Body of pancreas (tissue), 4 donors: ENCODE measurements at regions not wholly inside any gene's neighbourhood (a gene's known extent, or its start where the extent isn't known, plus 50 kb on each side); places are given as distances from the start of the nearest gene placed in this dataset.

ENCODE experiments used
- ATAC-seq: fragments of 150-250 bp; one replicate; pipeline ENCODE4 v1.9.1; 2016
- DNase-seq, 4 donors: peaks; one replicate each; pipeline ENCODE4 v3.0.0-alpha.2; 2019
- H3K27ac ChIP-seq, 4 donors: fragments of 200-600 bp; sonication (generic); 1 replicate in 3 of 4; 2 replicates in 1 of 4; pipeline versions ENCODE4 v1.5.1 to v1.6.1; 2016 to 2019; ENCODE audit warnings: mild to moderate bottlenecking in 1 of 4, mixed read lengths in 1 of 4, moderate library complexity in 1 of 4
- H3K27me3 ChIP-seq, 2 donors: fragments of 200-600 bp; sonication (generic); one replicate each; pipeline ENCODE4 v1.6.0; 2016; ENCODE audit warnings: mild to moderate bottlenecking in 1 of 2
- H3K36me3 ChIP-seq, 2 donors: fragments of 200-600 bp; sonication (generic); replicated peaks in 1 of 2; 2 replicates each; pipeline ENCODE4 v1.5.1; 2016; ENCODE audit warnings: low read depth in 2 of 2; ENCODE audit not compliant: insufficient read depth in 1 of 2
- H3K4me1 ChIP-seq: fragments of 200-600 bp; sonication (generic); one replicate; pipeline ENCODE4 v1.6.0; 2016
- H3K4me3 ChIP-seq, 2 donors: fragments of 200-600 bp; sonication (generic); 1 replicate in 1 of 2; 2 replicates in 1 of 2; pipeline ENCODE4 v1.5.1; 2016 to 2019
- H3K9me3 ChIP-seq, 3 donors: fragments of 200-600 bp; sonication (generic); 1 replicate in 2 of 3; 2 replicates in 1 of 3; pipeline ENCODE4 v1.5.1; 2016
- POLR2A ChIP-seq, 3 donors: fragments of 450-650 bp; IDR thresholded peaks; one replicate each; pipeline ENCODE4 v1.6.1; 2016; ENCODE audit warnings: antibody characterized with exemption in 3 of 3, mild to moderate bottlenecking in 2 of 3
- WGBS, 2 donors: methylation state at CpG; one replicate each; pipeline ENCODE4 v1.1.5; 2017; 5-methylcytosine and 5-hydroxymethylcytosine counted together
- intact Hi-C: fragments of 100-400 bp; cut with DNase I; formaldehyde crosslinking; loops from one replicate; pipeline ENCODE4 v1.15.1; 2023
- TF ChIP-seq, protein P1 (sequence below), 7 experiments: fragments of 450-650 bp in 4 of 7; fragments of 200-600 bp in 3 of 7; sonication (generic) in 3 of 7; IDR thresholded peaks; one replicate each; pipeline ENCODE4 v1.5.1; 2016 to 2019; ENCODE audit warnings: antibody characterized with exemption in 7 of 7

DNA sequence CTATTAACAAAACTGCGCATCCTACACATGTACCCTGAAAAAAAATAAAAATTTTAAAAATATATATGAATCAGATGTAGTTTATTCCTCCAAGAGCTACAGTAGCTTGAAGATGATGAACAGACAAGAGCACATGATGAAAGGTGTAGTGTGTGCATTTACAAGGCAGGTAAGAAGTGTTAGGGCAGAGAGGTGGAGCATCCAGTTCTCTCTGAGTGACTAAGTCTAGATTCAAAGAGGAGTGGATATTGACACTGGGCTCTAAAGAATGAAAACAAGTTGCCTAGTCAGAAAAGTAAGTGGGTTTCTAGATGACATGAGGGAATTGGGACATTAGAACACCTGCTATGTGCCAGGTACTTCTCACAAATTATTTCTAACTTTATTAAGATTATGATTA is 76.0 kb upstream of the CARD18 start:
- Histone ChIP-seq H3K9me3 (no peaks in the 10 kb centered on the region), H3K36me3 (no peaks in the 10 kb centered on the region), H3K27me3 (no peaks in the 10 kb centered on the region), H3K4me1 (peaks cover 4% of the 10 kb centered on the region), H3K27ac (no peak overlapping the region), H3K4me3 (no peak overlapping the region)
- ATAC-seq (no peak), DNase-seq (no peak)
- intact Hi-C loops, result no loop called here
- TF ChIP-seq, protein P1, sequence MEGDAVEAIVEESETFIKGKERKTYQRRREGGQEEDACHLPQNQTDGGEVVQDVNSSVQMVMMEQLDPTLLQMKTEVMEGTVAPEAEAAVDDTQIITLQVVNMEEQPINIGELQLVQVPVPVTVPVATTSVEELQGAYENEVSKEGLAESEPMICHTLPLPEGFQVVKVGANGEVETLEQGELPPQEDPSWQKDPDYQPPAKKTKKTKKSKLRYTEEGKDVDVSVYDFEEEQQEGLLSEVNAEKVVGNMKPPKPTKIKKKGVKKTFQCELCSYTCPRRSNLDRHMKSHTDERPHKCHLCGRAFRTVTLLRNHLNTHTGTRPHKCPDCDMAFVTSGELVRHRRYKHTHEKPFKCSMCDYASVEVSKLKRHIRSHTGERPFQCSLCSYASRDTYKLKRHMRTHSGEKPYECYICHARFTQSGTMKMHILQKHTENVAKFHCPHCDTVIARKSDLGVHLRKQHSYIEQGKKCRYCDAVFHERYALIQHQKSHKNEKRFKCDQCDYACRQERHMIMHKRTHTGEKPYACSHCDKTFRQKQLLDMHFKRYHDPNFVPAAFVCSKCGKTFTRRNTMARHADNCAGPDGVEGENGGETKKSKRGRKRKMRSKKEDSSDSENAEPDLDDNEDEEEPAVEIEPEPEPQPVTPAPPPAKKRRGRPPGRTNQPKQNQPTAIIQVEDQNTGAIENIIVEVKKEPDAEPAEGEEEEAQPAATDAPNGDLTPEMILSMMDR (IDR thresholded peaks at IDR 0.05), result no peak
- no peak for TF ChIP-seq POLR2A (IDR thresholded peaks at IDR 0.05)
- WGBS, 2 donors, result 100% methylated on average over 1 of the region's 1 CpG

DNA sequence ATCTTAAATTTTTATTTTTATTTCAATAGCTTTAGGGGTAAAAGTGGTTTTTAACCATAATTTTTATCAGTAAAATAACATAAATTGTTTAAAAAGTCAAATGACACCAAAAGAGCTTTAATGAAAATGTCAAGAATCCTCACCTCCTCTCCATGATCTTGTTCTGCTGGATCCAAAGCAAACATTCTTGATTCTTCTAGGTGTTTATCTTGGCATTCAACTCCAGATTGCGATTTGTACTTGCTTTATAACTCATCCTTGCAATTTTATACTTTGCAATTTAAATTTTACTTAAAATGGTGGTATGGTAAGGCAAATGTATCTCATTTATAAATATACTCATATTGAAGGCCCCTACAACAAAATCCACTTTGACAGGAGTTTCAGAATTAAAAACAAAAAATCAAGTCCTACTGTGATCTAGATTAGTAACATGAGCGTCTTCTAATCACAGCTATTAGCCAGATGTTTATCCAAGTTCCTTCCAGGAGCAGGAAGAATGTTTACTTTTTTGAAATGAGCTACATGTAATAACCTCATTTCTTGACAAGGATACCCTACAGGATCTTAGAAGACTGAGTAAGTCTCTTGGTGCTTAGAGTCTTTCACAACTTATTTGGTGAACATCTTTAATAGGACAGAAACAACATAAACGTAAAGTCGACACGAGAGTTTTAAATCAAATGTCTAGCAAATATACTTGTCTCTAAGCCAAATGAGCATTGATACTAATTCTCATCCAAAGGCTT is 72.4 kb upstream of the CARD18 start:
- Histone ChIP-seq H3K9me3 (no peaks in the 10 kb centered on the region), H3K4me3 (no peak overlapping the region), H3K27me3 (no peaks in the 10 kb centered on the region), H3K36me3 (no peaks in the 10 kb centered on the region), H3K4me1 (peaks cover 4% of the 10 kb centered on the region), H3K27ac (no peak overlapping the region)
- ATAC-seq (no peak), DNase-seq (no peak)
- TF ChIP-seq, protein P1 (IDR thresholded peaks at IDR 0.05), result no peak
- no peak for TF ChIP-seq POLR2A (IDR thresholded peaks at IDR 0.05)
- intact Hi-C loops, result no loop called here
- 68 to 73% methylated on average over 5 of the region's 5 CpGs for whole genome bisulfite sequencing, 2 donors

DNA sequence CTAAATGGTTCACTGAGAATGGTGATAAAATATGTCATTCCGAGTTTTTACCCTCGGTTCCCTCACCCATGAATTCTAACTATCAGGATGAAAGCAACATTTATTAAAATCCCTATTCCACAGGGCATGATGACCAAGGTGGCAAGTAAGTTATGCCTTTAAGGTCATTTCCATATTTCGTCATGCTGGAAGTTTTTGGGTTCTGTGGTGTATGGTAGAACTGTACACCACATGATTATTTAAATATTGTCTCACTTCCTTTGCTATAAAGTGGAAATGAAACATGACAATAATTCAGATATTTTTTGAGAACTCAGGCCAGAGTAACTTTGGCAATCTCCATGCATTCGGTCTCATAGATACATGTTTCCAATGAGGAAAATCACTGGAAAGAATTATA is 68.5 kb upstream of the CARD18 start:
- no peak for DNase-seq
- intact Hi-C loops, result no loop called here
- H3K27ac ChIP-seq, result no peak overlapping the region
- H3K4me3 ChIP-seq, result no peak overlapping the region
- no peak for ATAC-seq
- TF ChIP-seq, protein P1 (IDR thresholded peaks at IDR 0.05), result no peak
- TF ChIP-seq POLR2A (IDR thresholded peaks at IDR 0.05), result no peak
- 89 to 90% methylated on average over 4 of the region's 4 CpGs for WGBS, 2 donors
- H3K27me3 ChIP-seq, result no peaks in the 10 kb centered on the region
- no peaks in the 10 kb centered on the region for H3K36me3 ChIP-seq
- H3K4me1 ChIP-seq, result peaks cover 20% of the 10 kb centered on the region
- H3K9me3 ChIP-seq, result no peaks in the 10 kb centered on the region

DNA sequence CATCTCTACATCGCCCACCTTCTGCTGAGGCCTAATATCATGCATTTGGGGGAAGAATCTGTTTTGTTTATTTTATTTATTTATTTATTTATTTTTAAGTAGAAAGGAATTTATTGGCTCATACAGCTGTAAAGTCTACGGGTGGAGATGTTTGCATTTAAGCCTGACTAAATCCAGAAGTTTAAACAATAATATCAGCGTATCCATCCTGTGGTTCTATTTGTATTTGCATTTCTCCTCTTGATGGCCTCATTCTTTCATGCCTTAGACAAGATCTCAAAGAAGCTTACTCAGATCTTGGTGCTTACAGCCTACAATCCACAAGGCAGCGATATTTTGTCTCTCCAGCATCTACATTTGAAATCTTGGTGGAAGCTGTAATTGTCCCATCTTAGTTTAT is 67.1 kb upstream of the CARD18 start:
- 69 to 74% methylated on average over 4 of the region's 4 CpGs for WGBS, 2 donors

More for the DNA sequence above, 67.1 kb upstream of the CARD18 start:
- Histone ChIP-seq H3K36me3 (no peaks in the 10 kb centered on the region), H3K4me3 (no peak overlapping the region), H3K27ac (no peak overlapping the region), H3K27me3 (no peaks in the 10 kb centered on the region), H3K9me3 (no peaks in the 10 kb centered on the region), H3K4me1 (peaks cover 30% of the 10 kb centered on the region)
- TF ChIP-seq POLR2A (IDR thresholded peaks at IDR 0.05), result no peak
- TF ChIP-seq, protein P1 (IDR thresholded peaks at IDR 0.05), result no peak
- intact Hi-C loops, result no loop called here
- no peak for ATAC-seq
- DNase-seq, result no peak
